ENCODE measurements at regions not wholly inside any gene's neighbourhood (a gene's known extent, or its start where the extent isn't known, plus 50 kb on each side); places are given as distances from the start of the nearest gene placed in this dataset.

DNA sequence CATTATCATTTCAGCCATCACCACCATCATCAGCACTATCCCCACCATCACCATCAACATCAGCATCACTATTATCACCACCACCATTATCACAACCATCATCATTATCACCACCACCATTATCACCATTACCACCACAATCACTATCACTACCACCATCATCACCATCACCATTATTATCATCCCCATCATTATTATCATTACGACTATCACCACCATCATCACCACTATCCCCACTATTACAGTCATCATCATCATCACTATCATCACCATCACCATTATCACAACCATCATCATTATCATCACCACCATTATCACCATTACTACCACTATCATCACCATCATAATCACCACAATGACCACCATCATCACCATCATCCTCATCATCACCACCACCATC lies 50.4 kb upstream of the CMKLR1 start:
- TF ChIP-seq, protein P1, sequence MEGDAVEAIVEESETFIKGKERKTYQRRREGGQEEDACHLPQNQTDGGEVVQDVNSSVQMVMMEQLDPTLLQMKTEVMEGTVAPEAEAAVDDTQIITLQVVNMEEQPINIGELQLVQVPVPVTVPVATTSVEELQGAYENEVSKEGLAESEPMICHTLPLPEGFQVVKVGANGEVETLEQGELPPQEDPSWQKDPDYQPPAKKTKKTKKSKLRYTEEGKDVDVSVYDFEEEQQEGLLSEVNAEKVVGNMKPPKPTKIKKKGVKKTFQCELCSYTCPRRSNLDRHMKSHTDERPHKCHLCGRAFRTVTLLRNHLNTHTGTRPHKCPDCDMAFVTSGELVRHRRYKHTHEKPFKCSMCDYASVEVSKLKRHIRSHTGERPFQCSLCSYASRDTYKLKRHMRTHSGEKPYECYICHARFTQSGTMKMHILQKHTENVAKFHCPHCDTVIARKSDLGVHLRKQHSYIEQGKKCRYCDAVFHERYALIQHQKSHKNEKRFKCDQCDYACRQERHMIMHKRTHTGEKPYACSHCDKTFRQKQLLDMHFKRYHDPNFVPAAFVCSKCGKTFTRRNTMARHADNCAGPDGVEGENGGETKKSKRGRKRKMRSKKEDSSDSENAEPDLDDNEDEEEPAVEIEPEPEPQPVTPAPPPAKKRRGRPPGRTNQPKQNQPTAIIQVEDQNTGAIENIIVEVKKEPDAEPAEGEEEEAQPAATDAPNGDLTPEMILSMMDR (IDR thresholded peaks at IDR 0.05) = no peak
- TF ChIP-seq JUND (IDR thresholded peaks at IDR 0.05) = no peak
- TF ChIP-seq, protein P2, sequence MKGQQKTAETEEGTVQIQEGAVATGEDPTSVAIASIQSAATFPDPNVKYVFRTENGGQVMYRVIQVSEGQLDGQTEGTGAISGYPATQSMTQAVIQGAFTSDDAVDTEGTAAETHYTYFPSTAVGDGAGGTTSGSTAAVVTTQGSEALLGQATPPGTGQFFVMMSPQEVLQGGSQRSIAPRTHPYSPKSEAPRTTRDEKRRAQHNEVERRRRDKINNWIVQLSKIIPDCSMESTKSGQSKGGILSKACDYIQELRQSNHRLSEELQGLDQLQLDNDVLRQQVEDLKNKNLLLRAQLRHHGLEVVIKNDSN (IDR thresholded peaks at IDR 0.05; ENCODE audit: borderline replicate concordance, low read depth) = no peak
- TF ChIP-seq POLR2AphosphoS5 (IDR thresholded peaks at IDR 0.05; ENCODE audit: low read depth, low read length) = no peak
- TF ChIP-seq, protein P3, sequence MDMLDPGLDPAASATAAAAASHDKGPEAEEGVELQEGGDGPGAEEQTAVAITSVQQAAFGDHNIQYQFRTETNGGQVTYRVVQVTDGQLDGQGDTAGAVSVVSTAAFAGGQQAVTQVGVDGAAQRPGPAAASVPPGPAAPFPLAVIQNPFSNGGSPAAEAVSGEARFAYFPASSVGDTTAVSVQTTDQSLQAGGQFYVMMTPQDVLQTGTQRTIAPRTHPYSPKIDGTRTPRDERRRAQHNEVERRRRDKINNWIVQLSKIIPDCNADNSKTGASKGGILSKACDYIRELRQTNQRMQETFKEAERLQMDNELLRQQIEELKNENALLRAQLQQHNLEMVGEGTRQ (IDR thresholded peaks at IDR 0.05; ENCODE audit: borderline replicate concordance, low read depth, low read length) = no peak
- TF ChIP-seq RAD21 (IDR thresholded peaks at IDR 0.05; ENCODE audit: low read length) = no peak
- no peak for TF ChIP-seq EP300 (IDR thresholded peaks at IDR 0.05; ENCODE audit: borderline replicate concordance in 1 of 2, low read depth in 1 of 2, low read length in 1 of 2)
- TF ChIP-seq EZH2phosphoT487 (IDR thresholded peaks at IDR 0.05; ENCODE audit: borderline replicate concordance, low read depth) = no peak
- TF ChIP-seq TAF1 (IDR thresholded peaks at IDR 0.05; ENCODE audit: borderline replicate concordance, low read depth, low read length) = no peak
- no peak for TF ChIP-seq GATA2 (CRISPR knock-in tag; IDR thresholded peaks at IDR 0.05)
- TF ChIP-seq FOXM1 (IDR thresholded peaks at IDR 0.05; ENCODE audit: low read depth) = no peak
- no peak for TF ChIP-seq YY1 (IDR thresholded peaks at IDR 0.05; ENCODE audit: low read depth)

All from SK-N-SH (cell line).